Vagina (tissue), 2 donors: ENCODE measurements at regions not wholly inside any gene's neighbourhood (a gene's known extent, or its start where the extent isn't known, plus 50 kb on each side); places are given as distances from the start of the nearest gene placed in this dataset.

ENCODE experiments used
- POLR2A ChIP-seq, 2 donors: fragments of 450-650 bp; IDR thresholded peaks; one replicate each; pipeline ENCODE4 v1.6.1; 2017; ENCODE audit warnings: antibody characterized with exemption in 2 of 2, mild to moderate bottlenecking in 2 of 2, moderate library complexity in 2 of 2
- POLR2AphosphoS5 ChIP-seq, 2 donors: sonication (generic); formaldehyde crosslinking; IDR thresholded peaks; one replicate each; pipeline ENCODE4 v1.9.0; 2017; ENCODE audit warnings: antibody characterized with exemption in 2 of 2, mild to moderate bottlenecking in 2 of 2, low read depth in 1 of 2; ENCODE audit not compliant: insufficient read depth in 1 of 2
- TF ChIP-seq, protein P1 (sequence below), 3 experiments: fragments of 450-650 bp in 2 of 3; fragments of 200-600 bp in 1 of 3; sonication (generic) in 1 of 3; IDR thresholded peaks; one replicate each; pipeline ENCODE4 v1.5.1; 2017 to 2019; ENCODE audit warnings: antibody characterized with exemption in 3 of 3, mild to moderate bottlenecking in 2 of 3, moderate library complexity in 2 of 3

DNA sequence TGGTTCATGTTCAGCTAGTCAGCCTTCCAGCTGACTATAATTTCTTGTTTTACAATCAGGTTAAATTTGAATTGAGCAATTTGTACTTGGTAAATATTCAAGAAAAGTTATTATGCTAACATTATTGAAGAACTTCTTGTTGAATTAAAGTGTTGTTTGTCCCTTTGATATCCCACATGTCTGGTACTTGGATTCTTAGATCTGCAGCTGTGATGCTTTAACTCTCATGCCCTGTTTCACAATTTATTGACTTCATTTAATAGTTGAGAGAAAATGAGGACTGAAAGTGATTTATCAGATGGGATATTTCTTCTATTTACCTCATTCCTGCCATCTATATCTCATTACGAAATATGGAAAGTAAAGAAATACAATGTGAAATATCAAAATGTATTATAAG is 92.8 kb downstream of the FASLG start:
- TF ChIP-seq, protein P1, sequence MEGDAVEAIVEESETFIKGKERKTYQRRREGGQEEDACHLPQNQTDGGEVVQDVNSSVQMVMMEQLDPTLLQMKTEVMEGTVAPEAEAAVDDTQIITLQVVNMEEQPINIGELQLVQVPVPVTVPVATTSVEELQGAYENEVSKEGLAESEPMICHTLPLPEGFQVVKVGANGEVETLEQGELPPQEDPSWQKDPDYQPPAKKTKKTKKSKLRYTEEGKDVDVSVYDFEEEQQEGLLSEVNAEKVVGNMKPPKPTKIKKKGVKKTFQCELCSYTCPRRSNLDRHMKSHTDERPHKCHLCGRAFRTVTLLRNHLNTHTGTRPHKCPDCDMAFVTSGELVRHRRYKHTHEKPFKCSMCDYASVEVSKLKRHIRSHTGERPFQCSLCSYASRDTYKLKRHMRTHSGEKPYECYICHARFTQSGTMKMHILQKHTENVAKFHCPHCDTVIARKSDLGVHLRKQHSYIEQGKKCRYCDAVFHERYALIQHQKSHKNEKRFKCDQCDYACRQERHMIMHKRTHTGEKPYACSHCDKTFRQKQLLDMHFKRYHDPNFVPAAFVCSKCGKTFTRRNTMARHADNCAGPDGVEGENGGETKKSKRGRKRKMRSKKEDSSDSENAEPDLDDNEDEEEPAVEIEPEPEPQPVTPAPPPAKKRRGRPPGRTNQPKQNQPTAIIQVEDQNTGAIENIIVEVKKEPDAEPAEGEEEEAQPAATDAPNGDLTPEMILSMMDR (IDR thresholded peaks at IDR 0.05): no peak
- TF ChIP-seq POLR2AphosphoS5 (IDR thresholded peaks at IDR 0.05; ENCODE audit: insufficient read depth in 1 of 2, low read depth in 1 of 2): peak in 1 of 2 donors; percentile 31
- TF ChIP-seq POLR2A (IDR thresholded peaks at IDR 0.05): no peak
